NB4 (cell line): ENCODE measurements at regions not wholly inside any gene's neighbourhood (a gene's known extent, or its start where the extent isn't known, plus 50 kb on each side); places are given as distances from the start of the nearest gene placed in this dataset.

Source experiments
- DNase-seq: peaks from one replicate; pipeline ENCODE4 v3.0.0; 2010; ENCODE audit warnings: low read depth
- H3K4me3 ChIP-seq: one replicate; pipeline ENCODE4 v1.5.1; 2011; ENCODE audit warnings: mild to moderate bottlenecking, low read depth, low read length, moderate library complexity
- MYC ChIP-seq: IDR thresholded peaks from 2 replicates; pipeline ENCODE4 v1.6.1; 2011; ENCODE audit warnings: low read depth, low read length
- POLR2A ChIP-seq: IDR thresholded peaks from 2 replicates; pipeline ENCODE4 v1.6.1; 2011; ENCODE audit warnings: mild to moderate bottlenecking; ENCODE audit not compliant: insufficient read length; ENCODE audit errors: extremely low read depth
- TF ChIP-seq, protein P1 (sequence below): IDR thresholded peaks from one replicate; pipeline ENCODE4 v1.5.1; 2012; ENCODE audit warnings: low read depth, low read length
- TF ChIP-seq, protein P2 (sequence below): IDR thresholded peaks from 2 replicates; pipeline ENCODE4 v1.6.1; 2011; ENCODE audit warnings: low read depth, low read length

DNA sequence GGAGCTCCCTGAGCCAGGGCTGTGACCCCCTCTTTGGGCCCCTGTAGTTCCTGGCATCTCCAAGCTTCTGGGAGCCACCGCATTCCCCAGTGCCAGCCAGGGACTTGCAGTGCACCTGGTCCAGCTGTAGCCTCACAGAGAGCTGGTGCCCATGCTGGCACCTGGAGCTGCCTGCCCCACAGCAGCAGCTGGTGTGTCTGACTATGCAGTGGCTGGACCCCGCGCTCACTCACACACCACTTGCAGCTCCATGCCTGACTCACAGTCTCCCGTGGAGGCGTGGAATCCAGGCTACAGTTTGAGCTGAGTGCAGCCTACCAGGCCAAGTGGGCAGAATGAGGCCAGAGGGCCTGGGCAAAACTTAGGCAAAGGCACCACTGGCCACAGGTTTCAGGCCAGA is 102.2 kb upstream of the NAMPT start:
- no peak for DNase-seq
- TF ChIP-seq POLR2A: no peak
- no peak for TF ChIP-seq MYC
- TF ChIP-seq, protein P1, sequence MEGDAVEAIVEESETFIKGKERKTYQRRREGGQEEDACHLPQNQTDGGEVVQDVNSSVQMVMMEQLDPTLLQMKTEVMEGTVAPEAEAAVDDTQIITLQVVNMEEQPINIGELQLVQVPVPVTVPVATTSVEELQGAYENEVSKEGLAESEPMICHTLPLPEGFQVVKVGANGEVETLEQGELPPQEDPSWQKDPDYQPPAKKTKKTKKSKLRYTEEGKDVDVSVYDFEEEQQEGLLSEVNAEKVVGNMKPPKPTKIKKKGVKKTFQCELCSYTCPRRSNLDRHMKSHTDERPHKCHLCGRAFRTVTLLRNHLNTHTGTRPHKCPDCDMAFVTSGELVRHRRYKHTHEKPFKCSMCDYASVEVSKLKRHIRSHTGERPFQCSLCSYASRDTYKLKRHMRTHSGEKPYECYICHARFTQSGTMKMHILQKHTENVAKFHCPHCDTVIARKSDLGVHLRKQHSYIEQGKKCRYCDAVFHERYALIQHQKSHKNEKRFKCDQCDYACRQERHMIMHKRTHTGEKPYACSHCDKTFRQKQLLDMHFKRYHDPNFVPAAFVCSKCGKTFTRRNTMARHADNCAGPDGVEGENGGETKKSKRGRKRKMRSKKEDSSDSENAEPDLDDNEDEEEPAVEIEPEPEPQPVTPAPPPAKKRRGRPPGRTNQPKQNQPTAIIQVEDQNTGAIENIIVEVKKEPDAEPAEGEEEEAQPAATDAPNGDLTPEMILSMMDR: no peak
- TF ChIP-seq, protein P2, sequence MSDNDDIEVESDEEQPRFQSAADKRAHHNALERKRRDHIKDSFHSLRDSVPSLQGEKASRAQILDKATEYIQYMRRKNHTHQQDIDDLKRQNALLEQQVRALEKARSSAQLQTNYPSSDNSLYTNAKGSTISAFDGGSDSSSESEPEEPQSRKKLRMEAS: no peak
- no peak overlapping the region for H3K4me3 ChIP-seq

DNA sequence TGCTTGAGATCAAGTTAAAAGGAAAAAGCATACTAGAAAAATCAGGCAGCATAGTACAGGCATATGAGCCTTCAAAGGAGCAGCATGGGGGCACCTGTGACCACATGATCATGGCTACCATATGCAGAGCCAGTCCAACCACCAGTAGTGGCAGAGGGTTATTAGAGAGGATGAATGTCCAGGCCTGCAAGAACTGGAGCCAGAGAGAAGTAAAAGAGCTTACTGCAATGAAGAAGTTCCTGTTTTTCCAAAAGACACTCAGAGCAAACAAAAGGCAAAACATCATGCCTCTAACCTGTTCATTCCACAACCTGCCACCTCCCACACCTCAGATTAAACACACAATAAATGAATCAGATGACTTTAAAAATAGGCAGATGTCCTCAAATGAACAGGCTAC is 99.6 kb upstream of the NAMPT start:
- H3K4me3 ChIP-seq: no peak overlapping the region
- TF ChIP-seq MYC (no peak), POLR2A (no peak)
- TF ChIP-seq, protein P2: no peak
- TF ChIP-seq, protein P1: no peak
- DNase-seq: peak; percentile 15

DNA sequence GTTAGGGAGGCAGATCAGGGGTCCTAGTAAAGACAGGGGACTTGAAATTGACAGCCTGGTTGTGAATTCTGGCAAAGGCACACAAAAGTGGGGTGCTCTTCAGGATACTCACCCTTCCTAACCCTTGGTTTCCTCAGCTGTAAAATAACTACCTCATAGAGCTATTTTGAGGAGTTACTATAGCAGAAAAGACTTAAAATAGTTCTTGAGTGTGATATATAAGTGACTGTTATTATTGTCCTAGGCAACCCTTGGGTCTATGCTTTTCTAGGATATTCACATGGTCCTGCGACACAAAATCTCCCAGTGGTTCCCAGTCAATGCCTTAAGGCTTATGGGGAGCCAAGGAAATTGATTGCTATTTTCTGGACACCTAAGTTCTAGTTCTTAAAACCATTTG is 98.1 kb upstream of the NAMPT start:
- no peak for DNase-seq
- no peak overlapping the region for H3K4me3 ChIP-seq
- TF ChIP-seq MYC: no peak
- TF ChIP-seq POLR2A: no peak
- TF ChIP-seq, protein P2: no peak
- TF ChIP-seq, protein P1: no peak

DNA sequence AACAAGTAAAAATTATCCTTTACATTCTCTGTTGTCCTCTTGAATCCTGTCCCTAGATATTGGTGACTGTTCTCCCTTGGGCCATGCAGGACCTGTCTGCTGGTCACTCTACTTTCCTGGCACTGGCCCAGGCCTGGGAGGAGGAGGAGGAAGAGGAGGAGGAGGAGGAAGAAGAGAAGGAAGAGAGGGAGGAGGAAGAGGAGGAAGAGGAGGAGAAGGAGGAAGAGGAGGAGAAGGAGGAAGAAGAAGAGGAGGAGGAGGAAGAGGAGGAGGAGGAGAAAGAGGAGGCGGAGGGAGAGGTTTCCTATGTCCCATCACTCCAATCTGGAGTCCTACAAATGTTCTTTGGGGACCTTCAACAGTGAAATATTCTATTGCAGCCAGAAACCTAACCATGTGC is 97.3 kb upstream of the NAMPT start:
- H3K4me3 ChIP-seq: no peak overlapping the region
- no peak for DNase-seq
- TF ChIP-seq, protein P2: no peak
- TF ChIP-seq MYC: no peak
- TF ChIP-seq POLR2A: no peak
- TF ChIP-seq, protein P1: no peak

GRCh38 chr7:106381252-106381651 is 96.5 kb upstream of the NAMPT start:
- no peak overlapping the region for H3K4me3 ChIP-seq
- no peak for TF ChIP-seq MYC
- TF ChIP-seq, protein P1: no peak
- TF ChIP-seq, protein P2: no peak
- DNase-seq: no peak

- H3K4me3 ChIP-seq: no peak overlapping the region
Observed at GRCh38 chr7:106377847-106378361, 93.1 kb upstream of the NAMPT start.

More at GRCh38 chr7:106377847-106378361, 93.1 kb upstream of the NAMPT start:
- no peak for DNase-seq
- TF ChIP-seq POLR2A (no peak), MYC (no peak)
- TF ChIP-seq, protein P1: no peak
- TF ChIP-seq, protein P2: no peak
